Endothelial cell of umbilical vein (primary cell): ENCODE measurements at regions not wholly inside any gene's neighbourhood (a gene's known extent, or its start where the extent isn't known, plus 50 kb on each side); places are given as distances from the start of the nearest gene placed in this dataset.
"Not testable (repeated sequence)": the region's sequence is repeated elsewhere in the genome, so short reads cannot be mapped to it uniquely, and the experiment has no call there.

Experiments
- BruUV-seq: library from RNA; stranded (reverse); fragments of 400-500 nt; replicated peaks from 2 replicates; lab custom pipeline; 2021; lab: Mats Ljungman, UMichigan
- CTCF ChIA-PET: fragments of 300-600, 350-600 bp; sonication (Branson Sonifier 250); formaldehyde crosslinking; loops from one replicate; lab custom pipeline; 2021; ENCODE audit warnings: antibody characterized with exemption, inconsistent platforms; lab: Charles Lee
- POLR2A ChIA-PET: fragments of 300-600, 350-600 bp; sonication (Branson Sonifier 250); formaldehyde crosslinking; loops from one replicate; lab custom pipeline; 2021; ENCODE audit warnings: antibody characterized with exemption, inconsistent platforms; lab: Charles Lee
- DNase-seq: peaks from one replicate; pipeline ENCODE4 v3.0.0-alpha.2; 2011; ENCODE audit warnings: low read depth, low spot score
- FAIRE-seq: peaks from 2 replicates; lab custom pipeline; 2011; peaks lifted over from hg19 to GRCh38; lab: Jason Lieb, UNC
- H2AFZ ChIP-seq: 2 replicates; pipeline ENCODE4 v1.6.0; 2012; ENCODE audit warnings: low read depth, low read length, control low read depth, inconsistent platforms
- H3K27ac ChIP-seq: 2 replicates; pipeline ENCODE4 v1.5.1; 2011; ENCODE audit warnings: low read depth, mild to moderate bottlenecking, control low read depth, low read length, moderate library complexity; ENCODE audit not compliant: insufficient read depth
- H3K27me3 ChIP-seq, 2 experiments: 2 replicates each; pipeline versions ENCODE4 v1.6.0 to v1.6.1; 2011; ENCODE audit warnings: low read length in 2 of 2, mixed read lengths in 1 of 2; ENCODE audit not compliant: control insufficient read depth in 2 of 2, insufficient read depth in 2 of 2
- H3K36me3 ChIP-seq, 2 experiments: 2 replicates in 1 of 2; 3 replicates in 1 of 2; pipeline ENCODE4 v1.5.1; 2011; ENCODE audit warnings: low read length in 2 of 2, mild to moderate bottlenecking in 1 of 2, moderate library complexity in 1 of 2; ENCODE audit not compliant: control insufficient read depth in 2 of 2, insufficient read depth in 2 of 2; ENCODE audit errors: extremely low read depth in 1 of 2
- H3K4me1 ChIP-seq: 3 replicates; pipeline ENCODE4 v1.5.1; 2011; ENCODE audit warnings: mild to moderate bottlenecking, low read length; ENCODE audit not compliant: control insufficient read depth, insufficient read depth; ENCODE audit errors: extremely low read depth
- H3K4me2 ChIP-seq: 2 replicates; pipeline ENCODE4 v1.6.1; 2011; ENCODE audit warnings: low read length, control low read depth, mixed read lengths; ENCODE audit not compliant: insufficient read depth
- H3K4me3 ChIP-seq, 3 experiments: fragments of 200-600 bp in 1 of 3; sonication (generic), shearing (Covaris generic) in 1 of 3; replicated peaks in 1 of 3; 2 replicates each; pipeline ENCODE4 v1.5.1; 2011 to 2016; ENCODE audit warnings: control low read depth in 3 of 3, low read length in 3 of 3, mild to moderate bottlenecking in 2 of 3, inconsistent platforms in 1 of 3, low read depth in 1 of 3, moderate library complexity in 1 of 3; ENCODE audit not compliant: insufficient read depth in 1 of 3
- H3K79me2 ChIP-seq: 2 replicates; pipeline ENCODE4 v1.6.0; 2012; ENCODE audit warnings: low read length, inconsistent platforms; ENCODE audit not compliant: control insufficient read depth, insufficient read depth
- H3K9ac ChIP-seq: replicated peaks from 2 replicates; pipeline ENCODE3; 2011; ENCODE audit warnings: low read length, control low read depth; ENCODE audit not compliant: insufficient read depth; ENCODE audit errors: extremely low read depth
- H3K9me1 ChIP-seq: replicated peaks from 3 replicates; pipeline ENCODE4 v1.6.0; 2011; ENCODE audit warnings: mild to moderate bottlenecking, low read length; ENCODE audit not compliant: control insufficient read depth, insufficient read depth; ENCODE audit errors: extremely low read depth
- H3K9me3 ChIP-seq: replicated peaks from 2 replicates; pipeline ENCODE4 v1.5.1; 2012; ENCODE audit warnings: low read length, inconsistent platforms; ENCODE audit not compliant: control insufficient read depth, insufficient read depth
- H4K20me1 ChIP-seq: replicated peaks from 2 replicates; pipeline ENCODE3; 2011; ENCODE audit warnings: mild to moderate bottlenecking, low read length; ENCODE audit not compliant: control insufficient read depth, insufficient read depth; ENCODE audit errors: extremely low read depth
- CTCF ChIP-seq, 2 donors: IDR thresholded peaks; 1 replicate in 1 of 2; 2 replicates in 1 of 2; pipeline ENCODE4 v1.5.1; 2011; ENCODE audit warnings: low read length in 2 of 2, mild to moderate bottlenecking in 2 of 2, moderate library complexity in 2 of 2, control low read depth in 1 of 2, inconsistent platforms in 1 of 2, low read depth in 1 of 2; ENCODE audit not compliant: insufficient read depth in 1 of 2; ENCODE audit errors: extremely low read depth in 1 of 2
- EZH2 ChIP-seq: IDR thresholded peaks from 2 replicates; pipeline ENCODE4 v1.6.1; 2012; ENCODE audit warnings: borderline replicate concordance, low read depth, mild to moderate bottlenecking, moderate library complexity, low read length, inconsistent platforms; ENCODE audit not compliant: severe bottlenecking
- FOS ChIP-seq: IDR thresholded peaks from 2 replicates; pipeline ENCODE4 v1.6.1; 2011; ENCODE audit warnings: mild to moderate bottlenecking, low read length, moderate library complexity, borderline replicate concordance; ENCODE audit not compliant: insufficient read depth
- GATA2 ChIP-seq: IDR thresholded peaks from 2 replicates; pipeline ENCODE4 v1.7.0; 2011; ENCODE audit warnings: low read depth, mild to moderate bottlenecking, moderate library complexity, mixed read lengths, low read length; ENCODE audit not compliant: insufficient read length, insufficient read depth
- JUN ChIP-seq: IDR thresholded peaks from 2 replicates; pipeline ENCODE4 v1.6.1; 2011; ENCODE audit warnings: borderline replicate concordance, low read depth; ENCODE audit not compliant: insufficient read length, insufficient read depth
- MAX ChIP-seq: IDR thresholded peaks from 2 replicates; pipeline ENCODE4 v1.6.1; 2011; ENCODE audit not compliant: insufficient read depth, insufficient read length
- MYC ChIP-seq: IDR thresholded peaks from one replicate; pipeline ENCODE4 v1.6.1; 2011; ENCODE audit warnings: mild to moderate bottlenecking, low read depth, low read length
- POLR2A ChIP-seq: IDR thresholded peaks from 2 replicates; pipeline ENCODE4 v1.6.1; 2012; ENCODE audit warnings: low read depth, mild to moderate bottlenecking, control low read depth, low read length
- POLR2AphosphoS5 ChIP-seq: IDR thresholded peaks from 2 replicates; pipeline ENCODE4 v1.6.1; 2012; ENCODE audit warnings: low read depth, mild to moderate bottlenecking, control low read depth, low read length, moderate library complexity; ENCODE audit not compliant: insufficient read depth
- dilution Hi-C: fragments of 300-500 bp; cut with MboI; formaldehyde crosslinking; loops from one replicate; pipeline ENCODE4 v1.15.0; 2019; ENCODE audit warnings: low sequenced_read_pairs; ENCODE audit not compliant: extremely low pct_ligation_motif_present
- intact Hi-C: fragments of 100-400 bp; cut with micrococcal nuclease; formaldehyde crosslinking; loops from one replicate; pipeline ENCODE4 v1.10.0; 2022

- Histone ChIP-seq H3K27me3 (peaks cover 2 to 3% of the 10 kb centered on the region in 2 experiments), H3K9me3 (no peaks in the 10 kb centered on the region), H3K79me2 (no peaks in the 10 kb centered on the region), H4K20me1 (no peaks in the 10 kb centered on the region), H3K27ac (no peak overlapping the region), H3K9ac (no peak overlapping the region), H3K36me3 (no peaks in the 10 kb centered on the region), H3K4me3 (no peak overlapping the region), H2AFZ (no peak overlapping the region), H3K4me2 (no peak overlapping the region), H3K9me1 (no peaks in the 10 kb centered on the region), H3K4me1 (no peaks in the 10 kb centered on the region)
- POLR2A ChIA-PET, result no interaction called here
- CTCF ChIA-PET, result no interaction called here
- no peak for TF ChIP-seq EZH2
- no peak for TF ChIP-seq POLR2A
- TF ChIP-seq CTCF (IDR thresholded peaks at IDR 0.05; ENCODE audit: extremely low read depth in 1 of 2, insufficient read depth in 1 of 2, low read depth in 1 of 2, low read length in 2 of 2), result no peak
- TF ChIP-seq POLR2AphosphoS5, result no peak
- no peak for TF ChIP-seq MYC
- TF ChIP-seq FOS, result no peak
- no peak for TF ChIP-seq MAX
- TF ChIP-seq GATA2, result no peak
- no peak for TF ChIP-seq JUN
- FAIRE-seq (no peak), DNase-seq (no peak)
- dilution Hi-C loops (no loop called here), intact Hi-C loops (no loop called here)
- BruUV-seq, result no TSS peak
Measured at GRCh38 chr6:78670802-78671201, 196.5 kb upstream of the IRAK1BP1 start.

GRCh38 chr6:78676069-78677007 is 191.0 kb upstream of the IRAK1BP1 start:
- FAIRE-seq, H3K4me1 ChIP-seq, H3K9me1 ChIP-seq, H3K4me2 ChIP-seq, H4K20me1 ChIP-seq, DNase-seq, intact Hi-C loops, BruUV-seq, CTCF ChIA-PET, H3K36me3 ChIP-seq, H3K27ac ChIP-seq, H3K9ac ChIP-seq, POLR2A ChIA-PET, H3K27me3 ChIP-seq, H3K9me3 ChIP-seq, H2AFZ ChIP-seq, H3K79me2 ChIP-seq, dilution Hi-C loops, H3K4me3 ChIP-seq: not testable (repeated sequence)
